ENCODE measurements at regions not wholly inside any gene's neighbourhood (a gene's known extent, or its start where the extent isn't known, plus 50 kb on each side); places are given as distances from the start of the nearest gene placed in this dataset.
"Not testable (repeated sequence)": the region's sequence is repeated elsewhere in the genome, so short reads cannot be mapped to it uniquely, and the experiment has no call there.

DNA sequence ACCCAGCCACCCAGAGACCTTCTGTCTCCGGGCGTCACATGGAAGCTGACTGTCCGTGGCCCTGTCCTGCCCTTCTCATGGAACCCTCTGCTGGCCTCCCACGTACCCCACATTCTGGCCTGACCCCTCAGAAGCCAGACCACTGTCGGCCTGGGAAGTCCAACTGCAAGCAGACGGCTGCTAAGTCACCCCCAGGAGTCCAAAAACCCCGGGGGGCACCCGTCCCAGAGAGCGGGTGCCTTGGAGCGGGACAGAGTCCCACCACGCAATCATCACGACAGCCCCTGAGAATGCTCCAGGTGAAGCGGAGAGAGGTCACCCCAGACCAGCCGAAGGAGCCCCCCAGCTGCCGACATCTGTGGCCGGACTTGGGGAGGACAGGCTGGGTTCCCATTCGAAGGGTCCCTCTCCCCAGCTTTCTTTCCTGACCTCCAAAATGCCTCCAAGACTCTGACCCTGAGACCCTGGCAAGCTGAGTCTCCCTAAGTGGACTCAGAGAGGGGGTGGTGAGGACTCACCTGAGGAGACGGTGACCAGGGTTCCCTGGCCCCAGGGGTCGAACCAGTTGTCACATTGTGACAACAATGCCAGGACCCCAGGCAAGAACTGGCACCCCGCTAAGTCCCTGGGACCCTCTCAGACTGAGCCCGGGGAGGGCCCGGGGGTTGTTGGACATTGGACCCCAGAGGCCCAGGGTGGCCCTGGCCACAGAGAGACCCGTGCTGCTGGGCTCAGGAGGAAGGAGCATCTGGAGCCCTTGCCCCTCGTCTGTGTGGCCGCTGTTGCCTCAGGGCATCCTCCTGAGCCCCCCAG lies 337.1 kb downstream of the TMEM121 start:
- no peak for DNase-seq

DNA sequence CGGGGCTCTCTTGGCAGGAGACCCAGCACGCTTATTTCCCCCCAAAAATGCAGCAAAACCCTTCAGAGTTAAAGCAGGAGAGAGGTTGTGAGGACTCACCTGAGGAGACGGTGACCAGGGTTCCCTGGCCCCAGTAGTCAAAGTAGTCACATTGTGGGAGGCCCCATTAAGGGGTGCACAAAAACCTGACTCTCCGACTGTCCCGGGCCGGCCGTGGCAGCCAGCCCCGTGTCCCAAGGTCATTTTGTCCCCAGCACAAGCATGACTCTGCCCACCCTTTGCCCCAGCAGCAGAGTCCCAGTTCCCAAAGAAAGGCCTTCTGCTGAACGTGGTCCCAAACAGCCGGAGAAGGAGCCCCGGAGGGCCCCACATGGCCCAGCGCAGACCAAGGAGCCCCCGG lies 337.7 kb downstream of the TMEM121 start:
- DNase-seq, result no peak

DNA sequence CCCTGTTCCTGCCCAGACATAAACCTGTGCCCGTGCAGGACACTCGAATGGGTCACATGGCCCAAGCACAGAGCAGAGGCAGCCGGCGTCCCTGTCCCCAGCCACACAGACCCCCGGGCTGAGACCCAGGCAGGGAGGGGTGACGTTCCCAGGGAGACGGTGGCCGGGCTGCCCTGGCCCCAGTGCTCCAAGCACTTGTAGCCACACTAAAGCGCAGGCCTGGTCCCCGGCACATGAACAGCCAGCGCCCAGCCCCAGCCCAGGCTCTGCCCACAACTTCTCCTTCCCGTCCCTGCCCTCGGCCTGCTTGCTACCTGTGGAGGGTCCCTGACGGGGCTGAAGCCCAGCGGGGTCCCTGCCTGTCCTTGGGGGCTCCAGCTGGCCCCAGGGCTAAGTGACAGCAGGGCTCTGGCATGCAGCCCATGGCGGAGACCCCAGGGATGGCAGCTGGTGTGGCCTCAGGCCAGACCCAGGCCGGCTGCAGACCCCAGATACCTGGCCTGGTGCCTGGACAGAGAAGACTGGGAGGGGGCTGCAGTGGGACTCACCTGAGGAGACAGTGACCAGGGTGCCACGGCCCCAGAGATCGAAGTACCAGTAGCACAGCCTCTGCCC lies 338.4 kb downstream of the TMEM121 start:
- DNase-seq, result no peak

DNA sequence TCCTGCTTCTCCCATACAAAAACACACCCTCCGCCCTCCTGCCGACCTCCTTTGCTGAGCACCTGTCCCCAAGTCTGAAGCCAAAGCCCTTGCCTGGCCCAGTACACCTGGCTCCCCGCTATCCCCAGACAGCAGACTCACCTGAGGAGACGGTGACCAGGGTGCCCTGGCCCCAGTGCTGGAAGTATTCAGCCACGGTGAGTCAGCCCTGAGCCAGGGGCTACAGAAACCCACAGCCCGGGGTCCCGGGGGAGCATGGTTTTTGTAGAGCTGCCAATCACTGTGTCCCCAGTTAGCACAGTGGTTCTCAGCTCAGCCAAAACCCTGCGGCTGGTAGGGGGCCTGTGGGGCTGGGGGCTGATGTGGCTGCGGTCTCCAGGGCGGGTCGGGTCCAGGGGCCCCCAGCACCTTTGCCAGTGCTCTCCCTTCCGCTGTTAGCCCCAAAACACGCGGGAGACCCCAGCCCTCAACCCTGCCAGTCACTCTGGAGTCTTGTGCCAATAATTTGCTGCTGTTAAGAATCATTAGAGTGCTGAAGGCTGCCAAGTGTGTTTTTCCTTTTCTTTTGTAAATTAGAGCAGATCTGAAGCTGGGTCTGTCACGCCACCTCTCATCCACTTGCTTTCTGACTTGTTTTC lies 339.0 kb downstream of the TMEM121 start:
- DNase-seq, result no peak

DNA sequence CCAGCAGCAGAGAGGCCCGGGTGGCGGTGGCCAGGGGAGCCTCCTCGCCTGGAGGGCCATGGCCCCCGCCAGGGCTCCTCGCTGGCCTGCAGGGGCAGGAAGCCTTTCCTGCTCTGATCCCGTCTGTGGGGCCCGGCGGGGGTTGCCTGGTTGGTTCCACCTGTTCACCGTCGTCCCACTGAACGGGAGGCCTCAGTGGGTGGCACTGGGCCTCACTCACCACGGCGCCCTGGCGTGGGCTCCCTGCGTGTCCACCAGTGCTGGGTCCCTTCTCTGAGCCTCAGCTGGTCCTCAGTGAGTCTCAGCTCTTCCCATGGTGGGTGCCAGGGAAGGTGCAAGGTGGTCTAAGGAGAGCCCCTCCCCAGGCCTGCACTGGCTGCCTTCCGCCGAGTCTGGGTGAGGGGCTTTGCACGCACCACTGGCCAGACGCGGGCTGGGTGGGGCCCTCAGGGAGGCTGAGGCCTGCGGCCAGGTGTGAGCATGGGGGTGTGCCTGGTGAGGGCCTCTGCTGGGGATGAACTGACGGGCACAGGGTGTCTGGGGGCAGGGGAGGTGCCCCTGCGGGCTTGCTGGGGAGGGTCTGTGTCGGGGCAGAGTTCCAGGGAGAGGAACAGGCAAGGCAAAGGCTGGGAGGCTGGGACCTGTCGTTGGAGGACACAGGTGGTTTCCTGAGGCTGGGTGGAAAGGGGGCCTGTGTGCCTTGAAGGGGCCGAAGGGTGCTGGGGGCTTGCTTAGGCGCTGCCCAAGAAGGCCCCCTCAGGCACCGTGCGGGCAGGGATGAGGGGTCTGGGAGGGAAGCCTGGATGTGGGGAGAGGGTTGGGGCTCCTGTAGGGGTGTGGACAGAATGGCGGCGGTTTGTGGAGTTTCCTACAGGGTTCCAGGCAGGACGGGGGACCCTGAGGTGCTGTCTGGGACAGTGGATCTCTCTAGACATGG lies 339.8 kb downstream of the TMEM121 start:
- DNase-seq, result no peak

DNA sequence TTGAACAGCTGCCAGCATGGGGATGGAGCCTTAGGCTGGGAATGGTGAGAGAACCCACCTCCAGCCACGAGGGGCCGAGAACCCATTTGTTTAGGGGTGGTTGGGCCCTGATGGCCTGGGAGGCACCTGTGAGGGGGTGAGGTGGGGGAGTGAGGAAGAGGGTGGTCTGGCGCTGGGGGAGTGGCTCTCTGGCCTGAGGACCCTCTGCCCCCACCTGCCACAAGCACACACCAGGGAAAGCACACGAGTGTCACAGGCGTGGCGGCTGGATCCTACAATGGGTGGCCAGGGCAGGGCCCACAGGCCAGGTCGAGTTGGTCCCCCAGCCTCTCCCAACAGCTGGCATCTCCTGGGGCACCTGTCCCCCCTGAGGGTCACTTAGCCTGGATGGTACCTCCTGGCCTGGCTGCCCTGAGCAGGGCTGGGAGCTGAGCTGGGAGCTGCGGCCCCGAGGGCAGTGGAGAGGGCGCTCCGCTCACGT lies 340.5 kb downstream of the TMEM121 start:
- no peak for DNase-seq

DNA sequence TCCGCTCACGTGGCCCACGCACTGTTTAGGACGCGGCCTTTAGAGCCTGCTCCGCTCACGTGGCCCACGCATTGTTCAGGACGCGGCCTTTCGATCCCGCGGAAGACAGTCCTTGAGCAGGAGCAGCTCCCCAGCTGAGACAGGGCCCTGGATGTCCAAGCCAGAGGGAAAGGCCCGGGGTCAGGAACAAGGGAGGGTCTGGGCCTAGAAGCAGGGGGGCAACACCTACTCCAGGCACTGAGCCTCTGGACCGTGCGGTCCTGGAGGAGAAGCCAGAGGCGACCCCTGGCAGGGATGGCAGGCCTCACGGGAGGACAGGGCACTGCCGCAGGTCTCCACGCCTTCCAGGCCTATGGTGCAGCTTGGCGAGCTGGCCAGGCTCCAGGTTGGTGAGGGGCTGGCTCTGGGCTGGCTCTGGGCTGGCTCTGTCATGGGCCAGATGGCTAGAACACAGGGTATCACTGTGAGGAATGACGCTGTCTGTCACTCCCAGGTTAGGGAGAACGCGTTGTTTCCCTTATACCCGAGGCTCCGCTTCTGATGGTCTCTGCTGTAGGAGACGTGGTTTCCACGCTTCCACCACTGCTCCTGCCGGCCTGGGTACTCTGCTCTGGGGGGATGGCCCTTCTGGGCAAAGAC lies 341.7 kb downstream of the TMEM121 start:
- DNase-seq, result no peak

DNA sequence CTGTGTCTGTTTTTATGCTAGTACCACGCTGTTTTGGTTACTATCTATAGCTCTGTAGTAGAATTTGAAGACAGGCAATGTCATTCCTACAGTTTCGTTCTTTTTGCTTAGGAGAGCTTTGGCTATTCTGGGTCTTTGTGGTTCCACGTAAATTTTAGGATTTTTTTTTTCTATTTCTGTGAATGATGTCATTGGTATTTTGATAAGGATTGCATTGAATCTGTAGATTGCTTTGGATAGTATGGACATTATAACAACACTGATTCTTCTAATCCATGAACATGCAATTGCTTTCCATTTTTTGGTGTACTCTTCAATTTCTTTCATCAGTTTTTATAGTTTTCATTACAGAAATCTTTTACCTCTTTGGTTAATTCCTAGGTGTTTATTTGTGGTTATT lies 345.2 kb downstream of the TMEM121 start:
- no peak for DNase-seq

DNA sequence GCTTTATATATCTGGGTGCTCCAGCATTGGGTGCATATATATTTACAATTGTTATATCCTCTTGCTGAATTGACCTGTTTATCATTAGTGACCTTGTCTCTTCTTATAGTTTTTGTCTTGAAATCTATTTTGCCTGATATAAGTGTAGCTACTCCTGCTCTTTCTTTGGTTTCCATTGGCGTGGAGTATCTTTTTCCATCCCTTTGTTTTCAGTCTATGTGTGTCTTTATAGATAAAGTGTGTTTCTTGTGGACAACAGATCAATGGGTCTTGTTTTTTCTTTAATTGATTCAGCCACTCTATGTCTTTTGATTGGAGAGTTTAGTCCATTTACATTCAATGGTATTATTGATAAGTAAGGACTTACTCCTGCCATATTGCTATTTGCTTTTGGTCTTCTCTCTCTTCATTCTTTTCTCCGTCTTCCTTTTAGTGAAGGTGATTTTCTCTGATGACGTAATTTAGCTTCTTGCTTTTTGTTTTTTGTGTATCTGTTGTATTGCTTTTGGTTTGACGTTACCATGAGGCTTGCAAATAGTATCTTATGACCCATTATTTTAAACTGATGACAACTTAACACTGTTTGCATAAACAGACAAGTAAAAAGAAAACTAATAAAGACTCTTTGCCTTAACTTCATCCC lies 347.6 kb downstream of the TMEM121 start:
- no peak for DNase-seq

DNA sequence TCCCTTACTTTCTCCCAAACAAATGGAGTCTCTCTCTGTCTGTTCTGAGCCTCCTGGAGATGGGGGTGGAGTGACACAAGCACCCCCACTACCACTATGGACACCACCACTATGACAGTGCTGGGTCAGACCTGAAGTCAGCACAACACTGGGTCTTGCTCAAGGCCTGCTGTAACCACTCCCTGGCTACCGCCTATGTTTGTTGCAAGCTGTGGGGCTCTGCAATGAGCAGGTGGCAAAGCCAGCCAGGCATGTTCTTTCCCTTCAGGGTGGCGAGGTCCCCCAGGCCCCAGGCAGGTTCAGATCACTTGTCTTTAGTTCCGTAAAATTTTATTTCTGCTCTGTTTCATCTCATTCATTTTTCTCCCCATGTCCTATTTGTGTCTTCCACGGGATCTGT lies 349.8 kb downstream of the TMEM121 start:
- DNase-seq, result no peak

DNA sequence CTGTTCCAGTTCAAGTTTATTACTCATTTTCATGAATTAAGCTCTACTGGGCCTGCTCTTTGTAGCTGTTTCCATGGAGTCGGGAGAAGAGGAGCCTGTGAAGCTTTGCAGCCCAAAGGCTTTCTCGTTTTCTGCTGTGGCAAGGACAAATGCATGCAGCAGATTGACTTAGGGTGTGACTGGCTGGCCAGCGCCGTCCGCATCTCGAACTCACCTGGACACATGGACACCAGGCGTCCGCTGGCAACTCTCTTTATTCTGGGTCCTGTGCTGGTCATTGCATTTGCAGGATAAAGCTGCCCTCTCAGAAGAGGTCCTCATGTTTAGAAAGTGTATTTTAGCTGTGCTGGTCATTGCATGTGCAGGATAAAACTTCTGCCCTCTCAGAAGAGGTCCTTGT lies 350.4 kb downstream of the TMEM121 start:
- no peak for DNase-seq

DNA sequence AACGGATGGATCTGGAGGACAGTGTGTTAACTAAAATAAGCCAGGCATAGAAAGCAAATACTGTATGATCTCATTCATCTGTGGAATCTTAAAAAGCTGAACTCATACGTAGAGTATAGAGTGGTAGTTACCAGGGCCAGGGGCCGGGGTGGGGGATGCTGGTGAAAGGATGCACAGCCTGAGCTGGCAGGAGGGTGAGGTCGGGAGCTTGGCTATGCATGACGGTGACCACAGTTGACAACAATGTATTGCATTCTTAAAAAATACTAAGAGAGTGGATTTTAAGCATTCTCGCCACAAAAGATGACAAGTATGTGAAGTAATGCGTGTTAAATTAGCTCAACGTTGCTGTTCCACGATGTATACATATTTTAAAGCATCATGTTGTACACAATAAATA lies 351.3 kb downstream of the TMEM121 start:
- no peak for DNase-seq

DNA sequence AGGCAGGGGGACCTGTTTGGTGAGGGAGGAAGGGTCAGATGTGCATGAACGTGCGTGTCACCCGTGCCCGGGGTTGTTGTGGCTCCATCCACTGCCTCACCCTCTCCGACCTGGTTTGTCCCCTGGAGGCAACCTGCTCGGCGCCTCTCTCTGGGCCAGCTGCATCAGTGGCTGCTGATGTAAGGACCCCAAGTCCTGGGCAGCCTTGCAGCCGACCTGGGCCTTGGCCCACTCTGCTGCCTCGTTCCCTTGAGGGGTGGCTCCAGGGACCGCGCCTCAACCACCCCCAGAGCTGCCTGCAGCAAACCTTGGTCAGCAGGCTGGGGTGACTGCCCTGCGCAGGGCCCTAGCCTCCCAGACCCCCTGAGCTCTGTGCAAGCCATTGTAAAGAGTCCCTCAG lies 351.7 kb downstream of the TMEM121 start:
- DNase-seq, result no peak

DNA sequence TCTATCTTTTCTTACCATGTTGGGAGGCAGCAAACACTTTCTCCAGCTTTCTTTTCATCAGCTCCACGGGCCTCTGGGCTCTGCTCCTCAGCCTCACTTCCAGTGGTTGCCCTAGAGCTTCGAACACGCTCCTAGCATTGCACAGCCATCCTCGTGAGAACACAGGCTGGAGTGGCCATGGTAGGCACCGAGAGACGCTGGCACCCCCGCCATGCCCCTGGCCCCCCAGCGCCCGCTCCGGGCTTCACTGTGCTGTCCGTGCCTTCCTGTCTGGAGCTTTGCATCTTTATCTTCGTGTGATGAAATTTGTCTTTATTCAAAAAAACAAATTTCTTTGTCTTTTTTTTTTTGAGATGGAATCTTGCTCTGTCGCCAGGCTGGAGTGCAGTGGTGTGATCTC lies 352.2 kb downstream of the TMEM121 start:
- no peak for DNase-seq

DNA sequence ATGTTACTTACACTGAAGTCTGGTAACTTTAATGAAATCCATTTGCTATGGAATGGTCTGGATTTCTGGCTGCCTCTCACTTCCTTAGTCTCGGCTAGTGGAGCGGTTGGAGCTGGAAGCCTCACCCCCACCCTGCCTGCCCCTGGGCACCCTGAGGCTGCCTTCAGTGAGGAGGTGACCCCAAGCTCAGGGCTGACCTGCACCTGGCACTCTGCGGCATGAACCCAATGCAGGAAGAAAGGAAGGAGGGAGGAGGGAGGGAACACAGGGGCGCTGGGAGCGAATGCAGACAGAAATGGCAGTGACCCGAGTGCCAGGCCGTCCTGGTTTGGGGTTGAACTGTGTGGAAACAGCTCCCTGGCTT lies 353.1 kb downstream of the TMEM121 start:
- no peak for DNase-seq

DNA sequence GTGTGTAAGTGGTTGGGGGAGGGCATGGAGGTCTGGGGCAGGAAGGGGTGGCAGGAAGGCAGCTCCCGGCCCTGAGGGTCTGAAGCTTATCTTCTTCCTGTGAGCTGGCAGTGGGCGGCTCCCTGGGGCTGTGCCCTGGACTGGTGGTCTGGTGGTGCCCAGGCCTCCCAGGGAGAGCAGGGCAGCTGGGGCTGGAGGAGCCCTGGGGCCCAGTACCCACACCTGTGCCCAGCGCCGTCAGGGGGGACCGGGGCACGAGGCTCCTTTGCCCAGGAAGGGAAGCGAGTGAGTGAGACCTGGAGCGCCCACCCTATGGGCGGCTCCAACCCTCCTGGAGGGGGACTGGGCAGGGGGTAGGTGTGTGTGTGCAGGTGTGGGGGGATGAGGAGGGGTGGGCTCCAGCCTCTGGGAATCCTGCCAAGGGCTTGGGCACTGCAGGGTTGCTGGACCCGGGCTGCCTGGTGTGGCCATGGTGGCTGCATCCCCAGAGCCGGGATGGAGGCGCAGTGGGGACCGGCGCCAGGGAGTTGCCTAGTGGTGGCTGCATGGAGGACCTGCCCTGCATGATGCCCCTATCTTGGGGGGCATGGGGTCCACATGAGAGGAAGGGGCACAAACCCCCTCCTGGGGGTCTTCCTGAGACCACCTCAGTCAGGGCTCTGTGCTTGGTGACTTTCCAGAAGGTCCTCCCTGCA lies 353.6 kb downstream of the TMEM121 start:
- DNase-seq, result no peak

DNA sequence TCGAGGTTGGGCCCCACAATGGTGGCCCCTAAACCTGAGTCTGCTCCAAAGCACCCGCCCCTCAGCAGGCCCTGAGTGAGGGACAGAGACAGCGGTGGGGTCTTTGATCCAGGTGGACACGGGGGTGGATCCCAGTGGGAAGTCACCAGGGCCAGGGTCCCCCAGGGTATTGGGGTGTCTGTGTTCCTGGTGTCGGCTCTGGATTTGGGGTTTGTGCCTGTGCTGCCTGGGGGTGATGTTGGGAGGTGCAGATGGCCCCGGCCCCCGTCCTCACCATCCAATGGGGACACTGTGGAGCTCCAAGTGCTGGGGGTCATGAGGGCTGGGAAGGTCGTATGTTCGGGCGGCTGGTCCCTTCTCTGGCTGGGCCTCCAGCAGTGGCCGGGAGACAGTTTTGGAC lies 354.2 kb downstream of the TMEM121 start:
- DNase-seq, result no peak

DNA sequence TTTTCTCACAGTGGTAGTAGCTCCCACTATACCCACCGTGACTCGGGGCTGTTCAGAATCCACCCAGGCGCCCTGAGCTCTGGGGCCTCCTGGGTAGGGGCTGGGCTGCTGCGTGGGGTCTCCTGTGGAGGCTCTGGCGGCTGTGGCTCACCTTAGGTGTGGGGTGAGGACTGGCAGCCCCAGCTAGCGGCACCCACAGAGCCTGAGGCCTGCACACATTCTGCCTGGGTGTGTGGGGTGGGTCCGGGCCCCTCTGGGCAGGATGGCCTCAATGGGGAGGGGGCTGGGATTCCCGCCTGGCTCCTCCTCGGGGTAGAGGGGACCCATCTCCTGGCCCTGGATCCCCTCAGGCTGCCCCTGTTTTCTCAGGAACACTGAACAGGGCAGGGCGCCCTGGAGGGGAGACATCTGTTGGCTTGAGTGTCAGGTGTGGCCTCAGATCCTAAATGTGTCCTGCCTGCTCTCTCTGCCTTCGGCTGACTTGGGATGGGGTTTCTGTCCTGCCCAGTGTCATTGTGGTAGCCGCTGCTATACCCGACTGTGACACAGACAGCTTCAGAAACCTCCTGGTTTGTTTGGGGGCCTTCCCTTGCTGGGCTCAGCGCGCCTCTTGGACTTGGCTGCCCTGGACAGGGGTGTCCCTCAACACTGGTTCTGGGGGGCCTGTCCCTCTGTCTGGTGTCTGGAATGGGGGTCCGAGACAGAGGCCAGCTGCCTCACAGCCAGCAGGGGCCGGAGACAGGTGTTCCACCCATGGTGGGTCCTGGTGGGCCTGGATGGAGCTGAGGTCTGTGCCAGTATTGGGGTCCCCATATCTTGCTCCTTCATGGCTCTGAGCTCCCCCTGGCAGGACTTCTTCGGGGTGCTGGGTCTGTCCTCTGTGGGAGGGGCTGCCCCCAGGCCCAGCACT lies 354.9 kb downstream of the TMEM121 start:
- DNase-seq, result no peak

DNA sequence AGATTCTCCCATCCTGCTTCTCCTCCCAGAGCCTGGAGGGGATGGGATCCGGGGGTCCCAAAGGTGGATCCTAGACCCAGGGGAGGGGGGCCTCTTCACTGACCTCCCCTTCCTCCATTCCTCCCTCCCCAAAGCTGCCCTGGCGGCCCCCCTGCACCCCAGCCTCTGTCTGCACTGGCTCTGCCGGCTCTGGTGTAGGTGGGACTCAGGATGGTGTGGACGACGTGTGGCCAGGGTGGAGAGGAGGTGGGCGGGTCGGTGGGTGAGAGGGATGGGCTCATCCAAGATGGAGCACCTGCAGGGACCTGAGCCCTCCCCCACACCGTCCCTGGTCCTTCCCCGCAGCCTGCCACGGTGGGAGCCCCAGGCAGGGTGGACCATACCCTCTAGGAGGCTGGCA lies 355.6 kb downstream of the TMEM121 start:
- not testable (repeated sequence) for DNase-seq

DNA sequence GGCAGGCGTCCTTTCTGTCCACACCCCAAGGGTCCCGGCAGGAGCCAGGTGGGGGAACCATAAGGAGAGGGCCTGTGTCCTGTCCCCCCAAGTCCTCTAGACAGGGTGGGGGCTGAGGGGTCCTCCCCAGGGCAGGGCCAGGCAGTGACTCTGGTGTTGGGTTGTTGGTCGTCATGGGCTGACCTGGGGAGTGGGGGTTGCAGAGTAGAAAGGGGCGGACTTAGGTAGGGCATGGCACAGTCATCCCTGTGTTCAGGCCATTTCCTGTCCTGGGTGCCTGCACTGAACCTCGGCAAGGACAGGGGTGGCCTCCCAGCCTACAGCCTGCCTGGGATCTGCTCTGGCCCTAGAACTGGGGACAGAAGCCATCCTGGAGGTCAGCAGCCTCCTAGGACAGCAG lies 356.2 kb downstream of the TMEM121 start:
- no peak for DNase-seq
